ENCODE measurements at regions not wholly inside any gene's neighbourhood (a gene's known extent, or its start where the extent isn't known, plus 50 kb on each side); places are given as distances from the start of the nearest gene placed in this dataset.
"Not testable (repeated sequence)": the region's sequence is repeated elsewhere in the genome, so short reads cannot be mapped to it uniquely, and the experiment has no call there.

DNA sequence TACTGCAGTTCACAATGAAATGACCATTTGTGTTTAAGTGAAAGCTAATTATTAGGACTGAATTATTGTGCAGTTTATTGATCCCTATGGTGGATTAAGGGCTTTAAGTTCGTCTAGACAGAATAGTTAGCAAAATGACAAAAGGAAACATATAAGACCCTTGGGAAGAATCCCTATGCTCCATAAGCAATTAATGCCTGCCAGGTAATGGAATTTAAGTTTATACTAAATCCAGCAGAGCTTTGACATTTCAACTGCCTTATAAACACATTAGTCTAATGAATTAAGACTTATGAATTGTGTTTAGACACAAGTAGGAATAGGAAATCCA is 640.0 kb upstream of the ARRDC3 start:
- no peak for TF ChIP-seq POLR2A (IDR thresholded peaks at IDR 0.05)
- TF ChIP-seq, protein P1, sequence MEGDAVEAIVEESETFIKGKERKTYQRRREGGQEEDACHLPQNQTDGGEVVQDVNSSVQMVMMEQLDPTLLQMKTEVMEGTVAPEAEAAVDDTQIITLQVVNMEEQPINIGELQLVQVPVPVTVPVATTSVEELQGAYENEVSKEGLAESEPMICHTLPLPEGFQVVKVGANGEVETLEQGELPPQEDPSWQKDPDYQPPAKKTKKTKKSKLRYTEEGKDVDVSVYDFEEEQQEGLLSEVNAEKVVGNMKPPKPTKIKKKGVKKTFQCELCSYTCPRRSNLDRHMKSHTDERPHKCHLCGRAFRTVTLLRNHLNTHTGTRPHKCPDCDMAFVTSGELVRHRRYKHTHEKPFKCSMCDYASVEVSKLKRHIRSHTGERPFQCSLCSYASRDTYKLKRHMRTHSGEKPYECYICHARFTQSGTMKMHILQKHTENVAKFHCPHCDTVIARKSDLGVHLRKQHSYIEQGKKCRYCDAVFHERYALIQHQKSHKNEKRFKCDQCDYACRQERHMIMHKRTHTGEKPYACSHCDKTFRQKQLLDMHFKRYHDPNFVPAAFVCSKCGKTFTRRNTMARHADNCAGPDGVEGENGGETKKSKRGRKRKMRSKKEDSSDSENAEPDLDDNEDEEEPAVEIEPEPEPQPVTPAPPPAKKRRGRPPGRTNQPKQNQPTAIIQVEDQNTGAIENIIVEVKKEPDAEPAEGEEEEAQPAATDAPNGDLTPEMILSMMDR (IDR thresholded peaks at IDR 0.05), result no peak
- H3K9me3 ChIP-seq, result no peaks in the 10 kb centered on the region
- intact Hi-C loops (cut with DNase I), result no loop called here
- H3K4me1 ChIP-seq, result no peaks in the 10 kb centered on the region
- no peak overlapping the region for H3K4me3 ChIP-seq (replicated peaks in 1 of 3)
- WGBS, 2 donors, result 70 to 80% methylated on average over 1 of the region's 1 CpG
- no peak overlapping the region for H3K27ac ChIP-seq
- no peaks in the 10 kb centered on the region for H3K27me3 ChIP-seq
- no peak for DNase-seq
- no peaks in the 10 kb centered on the region for H3K36me3 ChIP-seq

DNA sequence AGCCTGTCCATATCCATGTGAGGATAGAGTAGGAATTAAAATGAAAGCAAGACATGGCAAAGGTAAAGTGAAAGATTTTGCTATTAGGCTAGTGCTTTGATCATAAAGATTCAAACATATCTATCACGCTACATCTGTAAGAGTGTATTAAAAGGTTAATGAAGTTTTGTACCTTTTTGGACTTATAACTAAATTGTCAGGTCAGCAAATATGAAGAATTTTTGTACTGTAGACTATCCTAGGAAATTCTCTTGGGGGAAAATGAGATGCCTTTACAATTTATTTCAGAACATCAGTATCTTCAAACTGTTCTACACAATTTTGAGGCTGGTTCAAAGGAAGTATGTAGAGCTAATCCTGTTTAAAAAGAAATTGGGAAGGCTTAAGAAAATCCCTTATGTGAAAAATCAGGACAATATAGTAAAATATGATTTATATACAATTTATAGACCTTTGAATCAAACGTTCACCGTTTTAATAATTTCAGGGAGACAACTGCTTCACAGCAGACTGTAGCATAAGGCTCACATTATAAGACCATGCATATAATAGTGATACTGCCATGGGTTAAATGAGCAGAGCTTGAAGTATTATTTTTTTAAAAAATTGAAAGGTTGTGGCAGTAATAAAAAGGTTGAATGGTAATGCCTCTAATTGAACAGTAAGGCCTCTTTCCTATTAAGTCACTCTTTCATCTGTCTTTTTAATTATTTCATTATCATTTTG is 639.5 kb upstream of the ARRDC3 start:
- Histone ChIP-seq H3K36me3 (no peaks in the 10 kb centered on the region), H3K9me3 (no peaks in the 10 kb centered on the region), H3K27me3 (no peaks in the 10 kb centered on the region), H3K4me3 (replicated peaks in 1 of 3) (no peak overlapping the region), H3K4me1 (no peaks in the 10 kb centered on the region), H3K27ac (no peak overlapping the region)
- no peak for TF ChIP-seq POLR2A (IDR thresholded peaks at IDR 0.05)
- TF ChIP-seq, protein P1 (IDR thresholded peaks at IDR 0.05), result no peak
- WGBS, 2 donors, result 91 to 92% methylated on average over 3 of the region's 3 CpGs
- intact Hi-C loops (cut with DNase I), result no loop called here
- no peak for DNase-seq

DNA sequence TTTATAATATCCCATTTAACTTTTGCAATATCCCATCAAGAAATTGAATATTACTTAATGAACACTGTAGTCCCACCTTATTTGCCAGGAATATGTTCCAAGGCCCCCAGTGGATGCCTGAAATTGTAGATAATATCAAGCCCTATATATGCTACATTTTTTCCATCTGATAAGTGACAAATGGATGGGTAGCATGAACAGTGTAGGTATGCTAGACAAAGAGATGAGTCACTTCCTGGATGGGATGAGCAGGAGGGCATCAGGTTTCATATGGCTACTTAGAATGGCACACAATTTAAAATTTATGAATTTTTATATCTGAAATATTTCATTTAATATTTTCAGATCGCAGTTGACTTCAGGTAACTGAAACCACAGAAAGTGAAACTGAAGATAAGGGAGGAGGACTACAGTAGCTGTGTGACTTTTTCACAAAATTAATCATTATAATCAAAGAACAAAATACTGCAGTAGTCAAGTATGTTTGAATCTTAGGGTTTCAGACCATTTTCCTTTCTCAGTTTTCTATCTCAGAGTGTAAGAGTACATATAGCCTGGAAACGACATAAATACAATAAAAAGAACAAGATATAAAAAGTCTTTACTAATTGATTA is 636.4 kb upstream of the ARRDC3 start:
- TF ChIP-seq, protein P1 (IDR thresholded peaks at IDR 0.05), result no peak
- no peak for TF ChIP-seq POLR2A (IDR thresholded peaks at IDR 0.05)
- intact Hi-C loops (cut with DNase I), result no loop called here
- Histone ChIP-seq H3K27ac (no peak overlapping the region), H3K9me3 (no peaks in the 10 kb centered on the region), H3K36me3 (no peaks in the 10 kb centered on the region), H3K4me1 (no peaks in the 10 kb centered on the region), H3K27me3 (no peaks in the 10 kb centered on the region), H3K4me3 (replicated peaks in 1 of 3) (no peak overlapping the region)
- DNase-seq, result no peak
- WGBS, 2 donors, result 88% methylated on average over 2 of the region's 2 CpGs

DNA sequence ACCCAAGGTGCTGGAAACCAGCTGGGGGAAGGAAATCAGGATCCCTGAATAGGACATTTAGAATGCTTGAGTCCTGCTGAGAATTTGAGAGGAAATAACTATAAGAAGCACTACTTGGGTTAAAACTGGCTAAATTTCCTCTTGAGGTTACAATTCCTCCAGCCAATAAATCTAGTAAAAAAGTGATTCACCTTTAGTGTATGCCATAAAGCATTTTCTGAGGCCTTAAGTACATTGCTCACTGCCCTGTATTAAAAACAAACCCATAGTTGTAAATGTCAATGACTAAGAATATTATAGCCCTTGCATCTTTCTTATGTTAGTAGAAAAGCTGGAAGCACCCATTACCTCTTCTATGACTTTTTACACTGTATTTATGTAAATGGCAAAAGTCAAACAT is 634.7 kb upstream of the ARRDC3 start:
- intact Hi-C loops (cut with DNase I), result no loop called here

DNA sequence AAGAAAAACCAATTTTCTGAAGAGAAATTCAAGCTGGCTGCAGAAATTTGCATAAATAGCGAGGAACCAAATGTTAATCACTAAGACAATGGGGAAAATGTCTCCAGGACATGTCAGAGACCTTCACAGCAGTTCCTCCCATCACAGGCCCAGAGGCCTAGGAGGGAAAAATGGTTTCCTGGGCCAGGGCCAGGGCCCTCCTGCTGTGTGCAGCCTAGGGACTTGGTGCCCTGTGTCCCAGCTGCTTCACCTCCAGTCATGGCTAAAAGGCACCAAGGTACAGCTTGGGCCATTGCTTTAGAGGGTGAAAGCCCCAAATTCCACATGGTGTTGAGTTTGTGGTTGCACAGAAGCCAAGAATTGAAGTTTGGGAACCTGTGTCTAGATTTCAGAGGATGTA is 628.7 kb upstream of the ARRDC3 start:
- 77 to 79% methylated on average over 1 of the region's 1 CpG for WGBS, 2 donors
- H3K4me3 ChIP-seq (replicated peaks in 1 of 3); intact Hi-C loops (cut with DNase I); DNase-seq; H3K4me1 ChIP-seq; H3K27ac ChIP-seq; H3K9me3 ChIP-seq; H3K36me3 ChIP-seq; H3K27me3 ChIP-seq: not testable (repeated sequence)

More for the DNA sequence above, 634.7 kb upstream of the ARRDC3 start:
- no peaks in the 10 kb centered on the region for H3K36me3 ChIP-seq
- TF ChIP-seq POLR2A (IDR thresholded peaks at IDR 0.05), result no peak
- TF ChIP-seq, protein P1 (IDR thresholded peaks at IDR 0.05), result no peak
- no peak overlapping the region for H3K27ac ChIP-seq
- H3K9me3 ChIP-seq, result no peaks in the 10 kb centered on the region
- no peak overlapping the region for H3K4me3 ChIP-seq (replicated peaks in 1 of 3)
- no peaks in the 10 kb centered on the region for H3K27me3 ChIP-seq
- H3K4me1 ChIP-seq, result no peaks in the 10 kb centered on the region
- no peak for DNase-seq

Measured in thyroid gland (tissue), 4 donors.